Stimulated activated CD8-positive, alpha-beta memory T cell treated with anti-CD3 and anti-CD28 coated beads, Interleukin-15, amount 100 ng/mL, for 24 hours (primary cell): ENCODE measurements at regions not wholly inside any gene's neighbourhood (a gene's known extent, or its start where the extent isn't known, plus 50 kb on each side); places are given as distances from the start of the nearest gene placed in this dataset.

Experiments used
- DNase-seq: peaks from one replicate; pipeline ENCODE4 v3.0.0-alpha.2; 2020; ENCODE audit warnings: low read depth

DNA sequence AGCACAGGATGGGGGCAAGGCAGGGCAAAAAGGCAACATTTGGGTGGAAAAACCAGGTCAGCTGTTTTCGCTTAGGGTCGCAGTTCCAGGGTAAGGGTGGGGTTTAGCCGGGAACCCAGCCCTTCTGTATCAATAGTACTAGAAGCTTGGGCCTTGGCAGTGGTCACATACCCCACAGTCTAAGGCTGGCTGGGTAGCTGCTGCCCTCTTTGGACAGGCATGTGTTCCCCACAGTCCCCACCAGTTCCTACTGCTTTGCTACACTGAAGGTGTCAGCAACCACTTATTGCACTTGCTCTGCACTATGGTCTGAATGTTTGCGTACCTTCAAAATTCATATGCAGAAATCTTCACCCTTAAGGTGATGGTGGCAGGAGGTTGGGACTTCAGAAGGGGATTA lies 349.8 kb downstream of the LTN1 start:
- no peak for DNase-seq

DNA sequence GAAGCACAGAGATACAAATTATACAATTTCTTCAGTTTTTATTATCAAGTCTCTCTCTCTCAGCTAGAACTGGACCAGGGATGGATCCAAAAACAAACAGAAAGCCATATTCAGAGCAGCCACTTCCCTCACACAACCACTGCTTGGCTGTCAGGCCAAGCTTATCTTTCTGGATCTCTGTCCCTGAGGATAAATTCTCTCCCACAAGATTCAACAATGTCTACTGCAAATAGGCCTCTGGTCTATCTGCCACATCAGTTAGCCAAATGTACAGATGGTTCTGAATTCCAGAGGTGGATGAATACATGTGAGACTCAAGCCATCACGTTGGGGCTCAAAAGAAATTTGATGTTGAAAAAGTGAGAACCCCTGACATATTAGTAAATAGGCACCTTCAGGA lies 350.9 kb downstream of the LTN1 start:
- DNase-seq = no peak

DNA sequence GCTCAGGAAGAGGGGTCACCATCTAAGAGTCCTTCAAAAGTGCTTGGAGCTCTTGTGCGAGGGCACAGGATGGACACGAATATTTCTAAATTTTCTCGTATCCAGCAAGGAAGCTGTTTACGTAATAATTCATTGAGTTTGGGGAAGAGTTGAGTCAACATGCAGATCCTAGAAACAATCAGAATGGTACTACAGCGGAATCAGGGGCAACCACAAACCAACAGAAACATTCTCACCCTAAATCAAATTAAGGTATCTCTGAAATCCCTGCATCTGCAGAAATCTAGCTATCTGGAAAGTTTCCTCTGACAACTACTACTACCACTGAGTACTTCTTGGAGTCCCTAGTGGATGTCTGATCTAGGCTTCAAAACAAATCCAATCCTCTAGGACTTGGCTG lies 352.4 kb downstream of the LTN1 start:
- DNase-seq = no peak

DNA sequence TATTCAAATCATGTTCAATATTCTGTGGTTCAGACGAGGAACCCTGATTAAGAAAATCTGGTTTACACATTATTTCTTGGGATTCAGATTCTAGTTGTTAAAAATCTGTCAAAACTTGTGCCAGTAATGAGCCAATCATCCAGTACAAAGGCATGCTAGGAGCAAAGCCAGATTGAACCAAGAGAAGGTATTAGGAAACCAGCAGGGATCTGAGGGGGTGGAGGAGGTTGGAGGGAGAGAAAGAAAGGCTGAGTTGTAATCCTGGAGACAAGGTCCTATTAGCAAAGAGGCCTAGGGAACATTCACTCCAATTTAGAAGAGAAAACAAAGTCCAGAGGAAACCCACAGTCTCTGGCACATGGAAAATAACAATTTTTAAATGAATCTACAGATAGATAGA lies 352.9 kb downstream of the LTN1 start:
- no peak for DNase-seq

- no peak for DNase-seq
Observed at GRCh38 chr21:28636752-28637691, 355.7 kb downstream of the LTN1 start.

GRCh38 chr21:28635541-28635940 lies 357.1 kb downstream of the LTN1 start:
- DNase-seq = no peak

DNA sequence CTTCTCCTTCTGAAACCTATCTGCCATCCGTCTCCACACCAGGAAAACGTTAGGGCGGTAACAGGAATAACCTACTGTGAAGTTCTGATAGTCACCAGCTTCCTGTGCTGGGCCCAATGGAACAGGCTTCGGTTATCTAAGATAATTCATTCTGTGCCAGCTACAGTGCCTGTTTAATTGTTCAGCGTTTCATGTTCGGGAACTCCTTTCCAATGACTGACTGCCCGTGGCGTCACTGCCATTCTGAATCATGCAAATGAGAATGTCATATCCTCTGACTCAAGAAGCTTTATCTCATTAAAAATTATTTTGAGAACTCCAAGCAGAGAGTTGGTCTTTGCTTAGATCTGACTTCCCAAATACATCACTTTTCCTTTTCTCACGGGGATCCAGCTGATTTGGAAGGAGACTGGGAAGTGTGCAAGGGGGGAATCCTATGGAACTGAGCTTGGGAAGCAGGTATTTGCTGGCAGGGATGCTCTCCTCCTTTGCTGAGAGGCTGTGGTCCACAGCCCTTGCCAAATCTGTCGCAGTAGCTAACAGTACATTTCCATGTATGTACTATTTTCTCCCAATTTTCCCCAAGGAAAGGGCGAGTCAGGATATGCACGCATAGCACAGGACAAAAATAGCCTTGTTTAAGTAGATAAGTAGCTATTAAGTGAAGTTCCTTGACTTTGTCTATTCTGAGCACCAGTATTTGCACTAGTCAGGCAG lies 358.7 kb downstream of the LTN1 start:
- no peak for DNase-seq

- no peak for DNase-seq
Observed at GRCh38 chr21:28632755-28633408, 359.8 kb downstream of the LTN1 start.

- no peak for DNase-seq
Observed at GRCh38 chr21:28627691-28628090, 365.0 kb downstream of the LTN1 start.

DNA sequence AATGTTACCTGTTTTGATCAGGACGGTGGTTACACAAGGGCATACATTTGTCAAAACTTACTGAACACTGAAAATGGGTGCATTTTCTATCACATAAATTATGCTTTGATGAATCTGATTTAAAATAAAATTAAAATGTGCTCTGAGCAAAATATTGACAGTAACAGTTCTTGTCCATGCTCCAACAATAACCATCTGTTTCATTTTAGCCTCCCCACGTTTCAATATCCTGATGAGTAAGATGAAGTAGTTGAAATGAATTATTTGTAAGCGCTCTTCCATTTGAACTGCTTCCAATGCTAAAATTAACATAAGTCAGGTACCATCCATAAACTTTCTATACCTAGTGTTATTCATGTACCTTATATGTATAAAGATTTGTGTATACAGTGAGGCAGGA lies 365.4 kb downstream of the LTN1 start:
- no peak for DNase-seq

- DNase-seq = no peak
Observed at GRCh38 chr21:28624626-28625025, 368.1 kb downstream of the LTN1 start.

DNA sequence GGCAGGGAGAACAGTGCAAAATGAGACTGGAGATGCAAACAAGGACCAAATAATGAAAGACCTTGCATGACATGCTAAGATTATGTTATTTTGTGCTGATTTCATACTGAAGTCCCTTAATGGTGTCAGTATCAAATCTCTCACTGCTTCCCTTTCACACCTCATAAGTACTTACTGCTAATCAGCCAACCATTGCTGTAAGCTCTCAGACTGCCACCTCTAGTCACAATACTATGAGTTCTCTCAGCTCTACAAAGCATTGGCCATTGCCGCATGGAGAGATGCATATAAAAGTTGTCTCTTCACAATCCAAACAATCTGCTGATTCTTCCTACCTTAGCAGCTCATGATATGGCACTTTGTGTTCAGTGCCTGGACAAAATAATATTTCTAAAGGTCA lies 375.4 kb downstream of the LTN1 start:
- DNase-seq = no peak

DNA sequence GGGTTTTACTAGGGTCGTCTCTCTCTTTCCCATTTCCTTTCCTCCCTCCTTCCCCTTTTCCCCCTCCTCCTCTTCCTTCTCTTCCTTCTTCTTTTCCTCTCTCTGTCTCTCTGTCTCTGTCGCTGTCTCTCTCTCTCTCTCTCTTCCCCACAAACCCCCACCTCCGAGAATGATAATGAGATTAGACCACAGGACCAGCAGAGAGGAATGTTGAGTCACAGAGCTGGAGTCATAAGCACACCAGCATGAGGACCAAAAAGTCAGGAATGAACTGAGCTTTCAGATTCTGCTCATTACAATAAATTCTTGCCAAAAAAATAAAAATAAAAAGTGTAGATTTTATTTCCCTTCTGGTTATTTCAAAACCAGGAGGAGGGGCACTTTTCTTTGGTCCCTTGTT lies 377.4 kb downstream of the LTN1 start:
- no peak for DNase-seq

DNA sequence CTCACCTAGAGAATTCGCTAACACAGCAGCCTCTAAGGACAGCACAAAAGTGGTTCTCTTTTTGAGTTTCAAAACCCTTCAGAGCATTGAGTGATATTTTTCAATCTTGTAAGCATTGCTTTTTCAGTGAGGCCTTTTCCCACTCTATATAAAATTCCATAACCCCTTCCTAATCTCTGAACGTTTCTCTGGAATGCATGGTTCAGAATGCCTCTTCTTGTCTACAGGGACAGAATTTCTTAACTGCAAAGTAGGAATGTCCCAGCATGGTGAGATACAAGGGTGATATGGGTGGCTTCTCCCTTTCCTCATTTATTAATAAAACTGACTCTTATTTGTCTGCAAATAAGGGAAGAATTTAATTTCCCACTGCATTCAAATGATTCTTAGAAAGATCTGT lies 377.9 kb downstream of the LTN1 start:
- no peak for DNase-seq

GRCh38 chr21:28608646-28609045 lies 384.0 kb downstream of the LTN1 start:
- no peak for DNase-seq

GRCh38 chr21:28607545-28607944 lies 385.1 kb downstream of the LTN1 start:
- DNase-seq = no peak

DNA sequence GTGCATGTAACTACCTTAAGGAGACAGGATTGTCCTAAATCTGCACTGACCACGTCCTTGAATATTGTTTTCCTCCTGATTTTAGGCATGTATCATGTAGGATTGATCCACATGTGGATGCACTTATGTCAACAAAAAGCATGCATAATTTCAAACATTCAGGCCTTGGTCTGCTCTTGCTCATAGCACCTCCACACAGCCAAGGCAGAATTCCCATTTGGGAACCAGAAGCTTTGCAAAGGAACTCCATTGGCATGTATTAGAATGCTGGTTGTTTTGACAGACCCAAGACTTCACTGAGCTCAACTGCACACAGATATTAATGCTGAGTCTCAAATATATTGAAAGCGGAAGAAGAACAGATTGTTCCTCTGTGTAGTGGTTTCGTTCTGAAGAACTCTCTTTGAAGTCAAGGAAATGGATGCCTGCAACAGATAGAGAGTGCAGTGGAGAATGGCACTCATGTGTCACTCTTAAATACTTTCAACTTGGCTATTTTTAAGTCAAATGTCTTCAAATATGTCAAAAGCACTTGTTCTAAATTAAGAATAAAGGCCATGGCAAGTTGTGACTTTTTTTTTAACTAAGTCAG lies 387.6 kb downstream of the LTN1 start:
- DNase-seq = no peak

GRCh38 chr21:28602546-28602945 lies 390.1 kb downstream of the LTN1 start:
- DNase-seq = no peak

DNA sequence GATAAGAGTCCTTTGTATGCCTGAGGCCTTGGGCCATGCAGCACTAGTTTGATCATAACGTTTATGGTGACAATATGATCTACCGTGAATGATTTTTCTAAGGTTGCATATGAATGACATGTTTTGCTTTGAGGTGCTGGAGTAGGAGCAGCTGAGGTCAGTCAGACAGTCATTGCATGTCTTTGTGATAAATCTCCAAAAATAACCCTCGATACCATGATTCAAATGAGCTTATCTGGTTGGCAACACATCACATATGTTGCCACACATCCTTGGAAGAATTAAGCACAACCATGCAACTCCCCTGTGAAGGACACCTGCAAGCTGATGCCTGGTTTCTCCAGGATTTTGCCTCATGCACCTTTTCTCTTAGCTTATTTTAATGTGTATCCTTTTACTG lies 394.5 kb downstream of the LTN1 start:
- DNase-seq = no peak

- no peak for DNase-seq
Observed at GRCh38 chr21:28592205-28592865, 400.3 kb downstream of the LTN1 start.

DNA sequence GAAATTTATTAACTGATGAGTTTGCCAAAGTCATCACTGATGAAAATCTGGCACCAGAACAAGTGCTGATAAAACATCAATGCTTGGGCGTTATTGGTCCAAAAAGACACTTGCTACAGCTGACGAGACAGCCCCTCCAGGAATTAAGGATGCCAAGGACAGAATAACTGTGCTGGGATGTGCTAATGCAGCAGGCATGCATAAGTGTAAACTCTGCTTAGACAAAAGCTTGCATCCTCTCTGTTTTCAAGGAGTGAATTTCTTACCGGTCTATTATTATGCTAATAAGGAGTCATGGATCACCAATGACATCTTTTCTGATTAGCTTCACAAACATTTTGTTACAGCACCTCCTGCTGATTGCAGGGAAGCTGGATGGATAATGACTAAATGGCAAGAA lies 402.0 kb downstream of the LTN1 start:
- no peak for DNase-seq

DNA sequence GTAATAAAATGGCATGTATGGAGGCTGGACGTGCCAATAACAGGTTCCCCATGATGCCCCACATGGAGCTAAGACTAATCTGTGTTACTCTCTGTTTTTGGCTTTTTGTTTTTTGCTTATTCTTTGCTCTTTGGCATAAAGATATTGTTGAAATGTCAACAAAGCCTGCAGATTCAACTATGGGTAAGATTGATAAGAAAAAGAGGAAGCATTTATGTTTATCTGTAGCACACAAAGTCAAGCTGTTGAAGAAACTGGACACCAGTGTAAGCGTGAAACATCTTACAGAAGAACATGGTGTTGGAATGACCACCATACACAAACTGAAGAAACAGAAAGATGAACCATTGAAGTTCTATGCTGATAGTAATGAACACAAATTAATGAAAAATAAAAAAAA lies 402.7 kb downstream of the LTN1 start:
- DNase-seq = no peak
